HEK293T (cell line): ENCODE measurements at regions not wholly inside any gene's neighbourhood (a gene's known extent, or its start where the extent isn't known, plus 50 kb on each side); places are given as distances from the start of the nearest gene placed in this dataset.

Source experiments
- ARNT ChIP-seq: fragments of 450-650 bp; IDR thresholded peaks from 2 replicates; pipeline ENCODE4 v1.6.1; 2017; ENCODE audit warnings: mild to moderate bottlenecking
- BHLHE40 ChIP-seq: fragments of 450-650 bp; IDR thresholded peaks from 2 replicates; pipeline ENCODE4 v1.6.1; 2016; ENCODE audit warnings: mild to moderate bottlenecking, moderate library complexity, borderline replicate concordance
- FOXA1 ChIP-seq: fragments of 450-650 bp; IDR thresholded peaks from 2 replicates; pipeline ENCODE4 v1.6.1; 2016; ENCODE audit warnings: mild to moderate bottlenecking
- LEF1 ChIP-seq: fragments of 450-650 bp; IDR thresholded peaks from 2 replicates; pipeline ENCODE4 v1.6.1; 2017; ENCODE audit warnings: mild to moderate bottlenecking, borderline replicate concordance
- NFRKB ChIP-seq: fragments of 450-650 bp; IDR thresholded peaks from 2 replicates; pipeline ENCODE4 v1.6.1; 2016; ENCODE audit warnings: mild to moderate bottlenecking, moderate library complexity
- SP1 ChIP-seq: fragments of 450-650 bp; IDR thresholded peaks from 2 replicates; pipeline ENCODE4 v1.6.1; 2017
- SUZ12 ChIP-seq: fragments of 450-650 bp; IDR thresholded peaks from 2 replicates; pipeline ENCODE4 v1.6.1; 2016; ENCODE audit warnings: mild to moderate bottlenecking

- TF ChIP-seq SP1: no peak
- TF ChIP-seq FOXA1: no peak
- no peak for TF ChIP-seq BHLHE40
- no peak for TF ChIP-seq ARNT
- no peak for TF ChIP-seq SUZ12
- no peak for TF ChIP-seq NFRKB
- TF ChIP-seq LEF1: no peak
These were observed 426.7 kb upstream of the RUNX1 start for GRCh38 chr21:35475762-35476161.
